Stimulated activated CD4-positive, alpha-beta T cell treated with anti-CD3 and anti-CD28 coated beads, Interleukin-12 subunit alpha, Interleukin-12 subunit beta, amount 100 ng/mL, for 48 hours (primary cell): ENCODE measurements at regions not wholly inside any gene's neighbourhood (a gene's known extent, or its start where the extent isn't known, plus 50 kb on each side); places are given as distances from the start of the nearest gene placed in this dataset.

Experiments
- DNase-seq, 3 donors: peaks; one replicate each; pipeline ENCODE4 v3.0.0-alpha.2; 2020; ENCODE audit warnings: low read depth in 2 of 3, low spot score in 1 of 3

DNA sequence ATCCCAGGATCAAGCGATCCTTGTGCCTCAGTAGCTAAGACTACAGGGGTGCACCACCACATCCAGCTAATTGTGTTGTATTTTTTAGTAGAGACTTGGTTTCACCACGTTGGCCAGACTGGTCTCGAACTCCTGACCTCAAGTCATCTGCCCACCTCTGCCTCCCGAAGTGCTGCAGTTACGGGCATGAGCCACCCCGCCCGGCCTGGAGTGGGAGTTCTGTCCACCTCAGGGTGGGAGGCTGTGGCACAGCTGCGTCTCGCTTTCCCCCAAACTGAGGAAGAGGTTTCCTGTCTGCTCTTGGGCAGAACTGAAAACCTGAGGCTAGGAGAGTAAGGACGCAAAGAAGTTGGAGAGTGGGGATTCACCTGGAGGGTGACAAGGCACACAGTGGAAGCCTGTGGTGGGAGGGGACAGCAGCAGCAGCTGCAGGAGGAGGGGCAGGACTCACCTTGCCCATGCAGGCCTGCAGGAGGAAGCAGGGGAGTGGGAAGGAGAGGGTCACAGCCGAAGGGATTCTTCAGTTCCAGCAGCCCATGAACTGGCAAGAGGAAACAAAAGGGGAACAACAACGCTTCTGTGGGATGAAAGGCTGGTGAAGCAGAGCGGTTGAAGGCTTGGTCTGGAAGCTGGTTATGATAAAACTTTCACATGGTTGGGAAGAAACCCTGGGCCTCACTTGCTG is 181.4 kb downstream of the GAS1 start:
- DNase-seq, result no peak

DNA sequence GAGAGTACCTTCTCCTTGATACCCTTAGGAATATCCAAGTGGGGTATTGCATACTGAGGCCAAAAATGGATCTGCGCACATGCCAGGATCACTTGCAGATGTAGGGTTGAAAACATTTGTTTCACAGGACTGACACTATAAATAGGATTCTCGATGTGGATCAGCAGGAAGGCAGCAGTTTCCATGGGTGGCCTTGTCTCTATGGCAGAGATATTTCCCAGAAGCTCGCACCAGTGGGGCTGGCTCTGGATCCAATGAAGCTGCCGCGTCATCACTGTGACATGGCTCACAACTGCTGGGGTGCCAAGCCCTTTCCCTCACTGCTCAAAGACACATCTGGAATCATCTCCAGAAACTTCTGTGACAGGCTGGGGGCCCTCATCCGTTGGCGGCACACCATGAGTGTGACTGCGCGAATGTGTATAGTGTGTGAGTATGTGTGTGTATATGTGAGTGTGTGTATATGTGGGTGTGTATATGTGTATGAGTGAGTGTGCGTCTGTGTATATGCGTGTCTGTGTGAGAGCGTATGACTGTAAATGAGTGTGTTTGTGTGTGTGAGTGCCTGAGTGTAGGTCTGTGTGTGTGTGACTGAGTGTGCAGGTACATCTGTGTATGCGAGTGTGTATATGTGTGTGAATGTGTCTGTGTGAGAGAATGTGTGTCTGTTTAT is 182.5 kb downstream of the GAS1 start:
- no peak for DNase-seq

DNA sequence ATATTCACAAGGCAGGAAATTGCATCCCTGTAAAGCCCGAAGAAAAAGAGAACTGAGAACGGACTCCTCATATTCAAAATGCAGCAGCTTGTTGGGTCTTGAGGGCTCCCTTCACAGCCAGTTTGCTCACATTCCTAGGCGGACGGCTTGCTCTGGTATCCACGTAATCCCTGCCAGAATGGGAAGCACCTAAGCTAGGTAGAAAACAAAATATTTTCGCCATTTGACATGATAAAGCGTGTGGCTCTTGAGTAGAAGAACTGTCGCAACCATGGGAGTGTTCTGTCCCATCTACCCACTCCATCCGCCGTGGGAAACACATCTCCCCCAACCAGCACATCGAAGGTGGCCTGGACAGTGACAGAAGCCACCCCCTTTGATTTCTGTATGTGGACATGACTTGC is 183.1 kb downstream of the GAS1 start:
- no peak for DNase-seq

DNA sequence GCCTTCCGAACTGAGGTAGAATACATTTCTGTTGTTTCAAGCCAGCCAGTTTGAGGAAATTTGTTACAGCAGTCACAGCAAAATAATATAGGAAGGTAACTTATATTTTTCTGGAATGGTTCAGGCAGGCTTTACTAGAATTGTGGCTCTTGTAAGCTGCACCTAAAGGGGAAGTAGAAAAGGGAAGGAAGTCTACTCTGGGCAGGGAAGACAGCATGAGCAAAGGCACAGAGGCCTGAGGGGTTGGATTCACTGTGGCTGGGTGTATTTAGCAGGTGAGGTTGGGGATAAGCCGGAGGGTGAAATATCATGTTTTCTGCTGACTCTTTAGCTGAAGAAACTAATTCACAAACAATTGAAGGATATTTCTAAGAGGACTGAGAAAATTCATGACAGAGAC is 183.5 kb downstream of the GAS1 start:
- no peak for DNase-seq

DNA sequence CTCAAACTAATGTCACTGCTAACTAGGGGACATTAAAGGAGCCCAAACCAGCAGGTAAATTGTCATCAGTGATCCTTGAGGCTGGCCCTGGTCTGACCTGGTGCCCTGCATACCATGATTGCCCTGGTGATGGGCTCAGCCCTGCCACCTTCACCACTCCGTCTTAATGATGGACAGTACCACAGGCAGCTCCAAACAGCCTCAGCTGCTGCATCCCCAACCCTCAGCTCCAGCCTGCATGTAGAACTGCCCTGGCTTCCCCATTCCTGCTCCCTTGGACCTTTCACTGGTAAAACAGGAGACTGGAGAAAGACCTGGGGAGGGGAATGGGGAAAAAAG is 190.0 kb downstream of the GAS1 start:
- DNase-seq, result no peak

DNA sequence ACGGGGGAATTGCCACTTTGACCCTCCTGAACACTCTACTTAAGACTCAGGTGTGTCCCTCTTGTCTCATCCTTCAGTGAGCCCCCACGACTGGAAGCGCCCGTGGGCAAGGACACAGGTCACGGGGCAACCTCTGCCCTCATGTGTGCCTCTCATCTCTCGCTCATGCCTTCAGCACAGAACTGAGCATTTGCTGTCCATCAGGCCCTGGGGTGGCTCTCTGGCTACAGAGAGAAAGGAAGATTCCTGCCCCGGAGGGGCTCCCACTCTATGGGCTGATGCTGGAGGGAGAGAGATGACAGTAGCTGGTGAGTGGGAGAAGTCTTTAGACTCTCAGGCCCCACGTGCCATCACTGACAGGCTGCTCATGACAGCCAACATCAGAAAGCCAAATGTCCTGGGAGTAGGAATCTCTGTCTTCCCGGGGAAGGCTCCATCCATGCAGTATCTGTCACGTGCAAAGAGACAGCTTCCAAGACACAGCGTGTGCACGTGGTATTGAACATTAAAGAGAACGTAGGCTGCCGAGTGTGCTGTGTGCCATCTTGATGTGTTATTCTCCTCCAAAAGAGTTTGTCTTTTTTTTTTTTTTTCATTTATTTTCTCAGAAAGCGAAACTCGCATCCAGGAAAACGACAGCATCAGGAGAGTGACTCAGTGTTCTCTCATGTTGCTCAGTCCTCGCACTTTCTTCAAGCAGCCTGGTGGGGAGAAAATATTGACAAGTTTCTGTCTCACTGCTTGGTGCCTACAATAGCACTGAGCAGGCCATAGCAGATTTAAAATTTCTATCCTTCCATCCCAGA is 190.5 kb downstream of the GAS1 start:
- DNase-seq, result no peak

DNA sequence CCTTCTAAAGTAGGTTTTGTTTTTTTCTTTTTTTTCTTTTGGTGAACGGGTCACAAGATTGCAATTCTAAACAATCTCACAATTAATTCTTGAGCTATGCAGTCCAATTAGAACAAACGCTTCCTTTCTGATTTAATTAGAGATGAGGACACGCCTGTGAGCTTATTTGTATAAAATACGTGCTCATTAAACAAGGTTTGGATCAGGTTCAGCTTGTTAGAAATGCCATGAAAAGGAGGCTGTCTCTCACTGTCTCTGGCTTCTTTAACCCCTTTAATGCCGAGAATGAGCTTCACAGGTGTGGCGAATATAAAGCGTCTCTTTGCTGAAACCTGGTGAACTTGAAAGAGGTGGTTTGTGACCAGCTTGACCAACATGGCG is 191.8 kb downstream of the GAS1 start:
- DNase-seq, result no peak

DNA sequence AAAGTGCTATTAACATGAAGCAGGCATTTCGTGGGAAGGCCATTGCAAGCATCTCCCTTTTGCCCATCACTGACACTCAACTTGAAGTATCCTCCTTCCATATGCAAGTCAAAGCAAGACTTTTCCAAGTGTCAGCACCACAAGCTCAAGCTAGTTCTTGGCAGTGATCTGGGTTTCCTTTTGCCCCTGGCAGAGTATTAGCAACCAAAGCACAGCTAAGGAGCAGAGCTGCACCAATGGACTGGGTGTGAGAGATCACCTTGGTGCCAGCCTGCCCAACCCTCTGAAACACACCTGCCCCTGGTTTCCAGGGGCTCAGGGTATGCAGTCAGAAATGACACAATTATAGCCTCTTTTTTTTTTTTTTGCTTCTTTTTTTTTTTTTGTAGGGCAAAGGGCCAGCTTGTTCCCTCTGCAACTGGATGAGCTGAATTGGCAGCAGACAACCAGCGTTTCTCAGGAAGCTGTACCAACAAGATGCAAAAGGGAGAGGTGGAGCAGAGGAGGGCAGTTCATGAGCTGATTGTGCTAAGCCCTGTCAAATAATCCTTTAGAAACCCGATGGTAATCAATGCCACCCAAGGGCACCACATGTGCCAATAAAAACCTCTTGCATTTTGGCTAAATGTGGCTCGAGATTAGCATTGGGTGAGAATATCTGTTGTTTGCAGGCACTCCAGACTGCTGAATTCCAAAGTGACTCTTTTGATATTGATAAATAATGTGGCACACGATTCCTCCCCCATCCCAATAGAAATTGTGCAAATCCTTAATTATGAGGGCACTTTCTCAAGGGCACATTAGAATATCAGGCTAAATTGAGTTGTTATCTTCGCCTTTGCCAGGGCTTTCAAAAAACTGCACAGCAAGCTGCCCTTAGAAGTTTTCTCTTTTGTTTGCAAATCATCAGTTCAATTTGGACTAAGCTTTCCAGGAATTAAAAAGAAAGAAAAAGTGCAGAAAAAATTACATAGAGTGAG is 192.4 kb downstream of the GAS1 start:
- no peak for DNase-seq

DNA sequence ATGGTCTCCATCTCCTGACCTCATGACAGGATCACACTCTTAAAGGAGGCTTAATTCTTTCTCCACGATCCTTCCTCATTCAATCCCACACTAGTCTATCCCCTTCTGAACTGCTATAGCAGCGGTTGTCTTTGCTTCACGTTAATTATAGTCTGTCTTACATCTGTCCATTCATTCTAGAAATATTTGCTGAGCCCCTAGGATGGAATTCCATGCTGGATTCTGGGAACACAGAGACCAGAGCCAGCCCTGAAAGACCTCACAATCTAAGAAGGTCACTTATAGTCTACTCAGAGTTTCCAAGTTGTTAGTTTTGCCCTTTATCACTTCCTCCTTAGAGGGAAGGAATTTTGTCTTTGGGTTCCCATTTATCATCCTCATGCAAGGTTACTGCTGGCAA is 193.5 kb downstream of the GAS1 start:
- DNase-seq, result no peak

DNA sequence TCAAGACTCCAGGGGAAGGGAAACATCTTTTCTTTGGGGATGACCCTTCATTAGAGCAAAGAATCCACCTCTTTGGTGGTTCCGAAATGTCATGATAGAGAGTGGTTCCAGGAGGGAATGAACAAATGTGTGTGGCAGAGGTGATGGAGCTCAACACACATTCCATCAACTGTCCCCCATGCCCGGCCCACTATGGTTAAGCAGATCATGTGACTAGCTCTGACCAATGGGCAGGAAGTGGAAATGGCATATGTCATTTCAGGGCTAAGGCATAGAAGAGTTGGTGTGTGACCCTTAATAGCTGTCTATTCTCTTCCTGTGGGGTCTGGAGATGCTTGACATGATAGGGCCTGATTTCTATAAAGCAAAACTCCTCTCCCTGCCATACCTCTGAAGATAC is 194.6 kb downstream of the GAS1 start:
- DNase-seq, result no peak

DNA sequence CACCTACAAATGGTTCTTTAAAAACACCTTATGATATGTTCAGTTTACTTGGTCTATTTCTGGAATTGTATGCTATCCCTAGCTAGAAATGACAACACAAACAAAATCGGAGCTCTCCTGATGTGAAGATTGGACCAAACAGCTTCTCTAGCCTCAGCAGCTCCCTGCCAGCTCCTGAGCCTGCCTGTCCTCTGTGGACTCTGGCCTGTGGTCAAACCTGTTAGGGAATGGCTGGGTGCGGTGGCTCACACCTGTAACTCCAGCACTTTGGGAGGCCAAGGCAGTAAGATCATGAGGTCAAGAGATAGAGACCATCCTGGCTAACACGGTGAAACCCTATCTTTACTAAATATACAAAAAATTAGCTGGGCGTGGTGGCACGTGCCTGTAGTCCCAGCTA is 195.3 kb downstream of the GAS1 start:
- no peak for DNase-seq

DNA sequence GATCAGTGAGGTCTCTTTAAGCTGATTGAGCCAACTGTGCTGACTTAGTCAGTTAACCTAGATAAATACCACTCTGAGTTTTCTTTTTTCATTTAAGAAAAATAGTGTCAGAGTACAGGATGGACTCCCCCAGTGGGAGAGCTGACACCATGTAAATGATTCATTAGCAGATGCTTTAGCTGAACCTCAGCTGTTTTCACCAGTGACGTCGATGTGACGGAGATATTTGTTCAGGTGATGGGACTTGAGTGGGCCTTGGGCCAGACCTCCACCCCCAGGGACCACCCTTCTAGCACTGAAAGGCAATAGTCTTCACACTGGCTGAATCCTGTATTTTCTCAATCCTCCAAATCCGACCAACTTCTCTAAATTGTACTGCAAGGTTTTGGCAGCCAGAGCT is 196.1 kb downstream of the GAS1 start:
- no peak for DNase-seq

DNA sequence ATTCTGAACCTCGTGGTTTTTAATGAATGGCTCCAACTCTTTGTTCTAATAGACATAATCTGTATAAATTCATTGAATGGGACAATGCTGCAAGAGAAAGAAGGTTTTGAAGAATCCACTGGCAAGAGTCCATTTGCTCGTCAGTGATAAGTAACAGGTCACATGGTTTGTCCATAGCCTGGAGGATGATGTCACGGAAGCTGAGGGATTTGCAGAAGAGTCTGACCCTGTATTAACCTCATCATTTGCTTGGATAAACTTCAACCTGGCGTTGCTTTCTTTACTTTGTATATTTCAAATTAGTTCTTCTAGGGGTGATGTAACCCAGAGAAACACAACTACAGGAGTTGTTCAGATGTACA is 197.4 kb downstream of the GAS1 start:
- no peak for DNase-seq

DNA sequence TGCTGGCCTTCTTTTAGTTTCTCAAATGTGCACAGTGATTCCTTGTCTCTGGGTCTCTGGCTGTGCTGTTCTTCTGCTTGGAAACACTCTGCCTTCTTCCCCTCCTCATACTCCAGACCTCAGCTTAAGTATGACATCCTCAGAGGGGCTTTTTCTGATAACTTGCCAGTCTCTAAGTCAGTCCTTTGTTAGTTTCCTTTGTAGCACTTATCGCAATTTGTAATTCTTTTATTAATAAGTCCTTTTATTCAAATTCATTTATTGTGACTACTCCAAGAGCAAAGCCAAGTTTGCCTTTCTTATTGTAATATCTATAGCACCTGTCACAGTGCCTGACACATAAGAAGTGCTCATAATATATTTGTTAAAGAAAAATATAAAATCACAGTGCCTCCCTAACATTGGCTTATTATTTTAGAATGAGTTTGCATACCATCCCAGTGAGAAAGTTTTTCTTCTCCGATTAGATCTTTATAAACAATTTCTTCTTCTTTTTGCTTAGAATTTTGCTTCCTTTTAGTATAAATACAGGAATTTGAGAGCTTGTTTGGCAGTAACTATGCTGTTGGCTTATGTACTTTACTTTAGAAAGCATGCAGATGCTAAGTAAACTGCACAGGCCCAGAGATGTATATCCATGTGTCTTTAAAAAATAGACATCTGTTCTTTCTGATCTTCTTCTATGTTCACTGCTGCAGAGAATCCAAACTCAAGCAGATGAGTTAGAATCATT is 198.0 kb downstream of the GAS1 start:
- no peak for DNase-seq

DNA sequence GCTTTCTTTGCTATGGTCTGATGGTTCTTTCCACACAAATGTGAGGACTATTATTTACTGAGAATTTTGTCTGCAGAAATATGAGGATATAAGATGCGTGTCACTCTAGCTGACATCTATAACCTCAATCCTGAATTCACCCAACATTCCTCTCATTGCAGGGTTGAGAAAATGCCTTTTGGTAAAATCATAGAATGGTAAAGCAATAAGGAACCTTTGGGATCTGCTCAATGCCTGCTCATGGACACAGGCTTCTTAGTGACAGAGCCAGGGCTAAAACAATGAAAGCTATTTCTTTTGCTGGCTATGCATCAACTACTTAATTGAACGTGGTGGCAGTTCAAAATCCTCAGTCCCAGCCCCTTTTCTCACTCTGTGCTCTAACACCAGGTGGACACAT is 199.6 kb downstream of the GAS1 start:
- no peak for DNase-seq

DNA sequence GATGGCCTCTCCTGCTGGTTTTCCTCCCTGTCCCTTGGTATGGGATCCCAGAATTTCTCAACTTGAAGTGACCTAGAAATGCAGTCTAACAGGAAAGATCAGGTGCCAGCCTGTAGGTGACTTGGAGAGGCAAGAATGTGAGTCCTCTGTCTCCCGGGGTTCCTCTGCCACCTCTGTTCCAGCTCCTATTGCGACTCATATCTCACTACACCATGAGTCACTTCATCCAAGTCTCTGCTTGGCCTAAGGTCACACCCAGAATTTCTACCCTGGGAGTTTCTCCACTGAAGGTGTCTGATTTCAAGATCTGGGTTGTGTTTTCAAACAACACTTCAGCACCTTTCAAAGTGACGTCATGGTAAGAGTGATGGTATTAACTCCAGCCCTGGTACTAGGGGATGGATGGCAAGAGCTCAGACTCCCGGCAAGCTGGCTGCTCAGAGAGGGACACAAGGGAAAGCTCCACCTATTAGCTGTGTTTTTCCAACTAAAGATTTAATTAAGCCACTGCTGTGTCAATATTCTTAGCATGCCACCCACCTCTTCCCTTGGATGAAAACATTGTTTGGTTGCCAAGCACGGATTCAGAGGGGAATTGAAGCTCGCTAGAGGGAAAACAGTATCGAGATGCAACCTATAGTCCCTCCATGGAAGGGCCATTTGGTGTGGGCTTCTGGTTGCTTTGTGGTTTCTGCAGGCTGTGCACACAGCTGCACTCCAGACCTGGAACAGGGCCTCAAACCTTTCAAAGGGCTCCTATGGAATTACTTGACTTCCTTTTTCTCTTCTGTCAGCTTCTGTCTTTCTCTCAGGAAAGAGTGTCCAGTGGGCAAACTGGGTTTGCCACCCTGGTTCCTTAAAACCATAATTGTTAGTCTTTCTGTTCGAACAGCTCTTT is 205.7 kb downstream of the GAS1 start:
- DNase-seq, result no peak

DNA sequence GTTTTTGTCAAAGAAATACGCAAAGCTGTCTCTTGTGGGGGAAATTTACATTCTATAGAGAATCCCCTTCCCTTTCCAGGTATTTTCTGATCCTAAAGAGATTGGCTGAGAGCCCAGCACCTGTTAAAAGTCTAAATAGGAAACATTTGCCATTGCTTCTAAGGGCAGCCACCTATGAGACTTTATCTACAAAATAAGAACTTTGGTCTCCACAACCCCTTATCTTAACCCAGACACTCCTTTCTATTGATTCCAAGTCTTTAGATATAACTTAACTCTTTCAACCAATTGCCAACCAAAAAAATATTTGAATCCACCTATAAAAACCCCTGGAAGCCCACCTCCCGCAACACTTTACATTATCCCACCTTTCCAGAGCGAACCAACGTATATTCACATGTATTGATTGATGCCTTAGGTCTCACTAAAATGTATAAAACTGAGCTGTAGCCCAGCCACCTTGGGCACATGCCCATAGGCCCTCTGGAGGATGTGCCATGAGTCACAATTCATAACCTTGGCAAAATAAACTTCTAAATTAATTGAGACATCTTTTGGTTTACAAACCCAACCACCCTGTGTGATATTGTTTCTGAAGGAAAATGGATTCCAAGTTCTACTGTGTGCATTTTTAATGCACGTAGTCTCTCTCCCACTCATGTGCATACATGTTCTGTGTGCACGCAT is 211.4 kb downstream of the GAS1 start:
- no peak for DNase-seq

DNA sequence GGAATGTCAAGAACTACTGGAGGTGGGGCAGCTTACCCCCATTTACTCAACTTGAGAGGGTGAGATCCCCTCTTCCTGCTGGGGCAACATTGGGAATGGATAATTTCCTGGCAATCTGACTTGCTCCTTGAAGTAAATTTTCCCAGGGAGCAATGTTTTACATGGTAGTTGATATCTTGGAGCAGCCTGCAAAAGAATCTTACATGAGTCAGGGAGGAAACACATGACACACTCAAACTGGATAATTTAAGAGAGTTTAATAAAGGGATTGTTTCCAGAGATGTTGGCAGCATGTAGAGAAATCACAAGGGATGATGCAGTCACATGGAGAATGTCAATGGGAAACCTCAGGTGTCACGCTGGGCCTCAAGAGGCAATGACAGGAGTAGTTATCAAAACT is 212.5 kb downstream of the GAS1 start:
- no peak for DNase-seq

DNA sequence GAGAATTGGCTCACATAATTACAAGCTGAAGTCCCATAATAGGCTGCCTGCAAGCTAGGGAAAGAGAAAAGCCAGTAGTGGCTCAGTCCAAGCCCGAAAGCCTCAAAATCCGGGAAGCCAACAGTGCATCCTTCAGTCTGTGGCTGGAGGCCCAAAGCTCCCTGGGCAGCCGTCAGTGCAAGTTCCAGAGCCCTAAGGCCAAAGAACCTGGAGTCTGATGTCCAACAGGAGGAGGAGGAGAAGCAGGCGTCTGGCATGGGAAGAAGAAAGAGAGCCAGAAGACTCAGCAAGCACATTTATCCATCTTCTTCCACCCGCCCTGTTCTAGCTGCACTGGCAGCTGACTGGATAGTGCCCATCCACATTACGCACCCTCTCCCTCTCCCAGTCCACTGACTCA is 213.4 kb downstream of the GAS1 start:
- DNase-seq, result no peak
